ENCODE measurements at regions not wholly inside any gene's neighbourhood (a gene's known extent, or its start where the extent isn't known, plus 50 kb on each side); places are given as distances from the start of the nearest gene placed in this dataset.
"Not testable (repeated sequence)": the region's sequence is repeated elsewhere in the genome, so short reads cannot be mapped to it uniquely, and the experiment has no call there.

DNA sequence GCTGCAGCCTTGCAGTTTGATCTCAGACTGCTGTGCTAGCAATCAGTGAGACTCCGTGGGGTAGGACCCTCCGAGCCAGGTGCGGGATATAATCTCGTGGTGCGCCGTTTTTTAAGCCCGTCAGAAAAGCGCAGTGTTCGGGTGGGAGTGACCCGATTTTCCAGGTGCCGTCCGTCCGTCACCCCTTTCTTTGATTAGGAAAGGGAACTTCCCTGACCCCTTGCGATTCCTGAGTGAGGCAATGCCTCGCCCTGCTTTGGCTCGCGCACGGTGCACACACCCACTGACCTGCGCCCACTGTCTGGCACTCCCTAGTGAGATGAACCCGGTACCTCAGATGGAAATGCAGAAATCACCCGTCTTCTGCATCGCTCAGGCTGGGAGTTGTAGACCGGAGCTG lies 203.2 kb downstream of the SNCAIP start:
- not testable (repeated sequence) for DNase-seq (ENCODE audit: low read depth in 2 of 2)

- no peak for DNase-seq (ENCODE audit: low read depth in 2 of 2)
Measured at GRCh38 chr5:122515709-122516431, 203.8 kb downstream of the SNCAIP start.

- no peak for DNase-seq (ENCODE audit: low read depth in 2 of 2)
Measured at GRCh38 chr5:122516432-122516743, 204.4 kb downstream of the SNCAIP start.

GRCh38 chr5:122517091-122517490 lies 205.1 kb downstream of the SNCAIP start:
- DNase-seq (ENCODE audit: low read depth in 2 of 2): no peak

- DNase-seq (ENCODE audit: low read depth in 2 of 2): no peak
Measured at GRCh38 chr5:122523776-122524175, 211.7 kb downstream of the SNCAIP start.

GRCh38 chr5:122527547-122527946 lies 215.5 kb downstream of the SNCAIP start:
- DNase-seq (ENCODE audit: low read depth in 2 of 2): no peak

DNA sequence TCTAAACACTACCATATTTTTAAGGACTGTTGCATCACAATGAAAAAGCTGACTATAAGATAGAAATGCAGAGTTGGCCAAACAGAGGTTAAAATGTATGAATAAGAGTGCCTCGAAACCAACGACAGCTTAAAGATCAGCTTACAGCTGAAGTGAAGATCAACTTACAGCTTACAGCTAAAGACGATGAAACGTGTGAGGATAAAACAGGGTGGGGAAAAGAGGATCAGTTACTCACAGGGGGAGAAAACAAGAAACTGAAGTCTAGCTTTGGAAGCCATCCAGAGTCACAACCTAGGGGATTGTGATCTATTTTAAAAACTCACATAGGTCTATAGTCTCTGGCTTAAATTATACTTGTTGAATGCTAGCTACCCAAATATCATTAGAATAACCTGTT lies 220.0 kb downstream of the SNCAIP start:
- DNase-seq (ENCODE audit: low read depth in 2 of 2): no peak

DNA sequence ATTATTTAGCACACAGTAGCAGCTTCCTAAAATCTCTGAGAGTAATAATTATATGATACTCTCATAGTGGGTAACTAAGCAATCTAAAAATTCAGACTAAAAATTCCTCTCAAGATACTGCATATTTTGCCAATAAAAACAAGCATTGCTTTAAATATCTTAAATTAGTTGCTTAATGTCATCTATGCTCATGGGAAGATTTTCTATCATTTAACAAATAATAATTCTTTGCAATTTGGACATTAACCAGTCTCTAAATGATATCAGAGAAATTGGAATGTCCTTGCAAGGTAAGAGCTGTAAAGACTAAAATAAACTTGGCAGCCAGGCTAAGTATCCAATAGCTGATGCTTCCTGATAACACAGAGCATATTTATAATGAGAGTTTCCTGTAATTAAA lies 221.8 kb downstream of the SNCAIP start:
- DNase-seq (ENCODE audit: low read depth in 2 of 2): no peak

DNA sequence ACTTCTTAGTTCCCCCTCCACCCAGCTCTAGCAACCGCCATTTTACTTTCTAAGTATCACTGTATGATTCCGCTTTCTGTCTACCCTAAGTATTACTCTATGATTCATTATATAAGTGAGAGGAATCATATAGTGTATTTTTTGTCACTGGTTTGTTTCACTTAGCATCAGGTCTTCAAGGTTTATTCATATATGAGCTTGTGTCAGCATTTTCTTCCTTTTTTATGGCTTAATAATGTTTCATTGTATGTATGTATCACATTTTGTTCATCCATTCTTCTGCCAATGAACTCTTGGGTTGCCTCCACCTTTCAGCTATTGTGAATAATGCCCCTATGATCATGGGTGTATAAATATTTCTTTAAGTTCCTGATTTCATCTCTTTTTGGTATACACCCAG lies 222.8 kb downstream of the SNCAIP start:
- DNase-seq (ENCODE audit: low read depth in 2 of 2): no peak

- DNase-seq (ENCODE audit: low read depth in 2 of 2): no peak
Measured at GRCh38 chr5:122541388-122541787, 229.4 kb downstream of the SNCAIP start.

- no peak for DNase-seq (ENCODE audit: low read depth in 2 of 2)
Measured at GRCh38 chr5:122545986-122546385, 228.9 kb upstream of the SNX2 start.

DNA sequence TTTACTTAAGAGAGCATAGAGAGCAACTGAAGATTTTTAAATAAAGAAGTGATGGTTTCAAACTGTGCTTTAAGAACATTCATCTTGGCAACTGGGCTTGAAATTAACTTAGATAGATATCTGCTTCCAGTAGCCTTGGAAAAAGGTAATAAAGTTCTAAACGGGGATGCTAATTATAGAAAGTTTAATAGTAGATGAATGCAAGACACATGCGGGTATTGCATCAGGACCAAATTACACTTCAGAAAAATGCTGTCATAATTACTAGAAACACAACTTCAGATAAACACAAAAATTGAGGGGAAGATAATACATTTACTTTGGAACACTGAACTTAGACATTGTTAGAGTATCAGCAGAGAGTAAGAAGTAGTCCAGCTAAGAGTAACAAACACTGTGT lies 227.7 kb upstream of the SNX2 start:
- DNase-seq (ENCODE audit: low read depth in 2 of 2): no peak

- DNase-seq (ENCODE audit: low read depth in 2 of 2): no peak
Measured at GRCh38 chr5:122547669-122548068, 227.2 kb upstream of the SNX2 start.

- no peak for DNase-seq (ENCODE audit: low read depth in 2 of 2)
Measured at GRCh38 chr5:122559676-122560075, 215.2 kb upstream of the SNX2 start.

GRCh38 chr5:122561209-122561608 lies 213.7 kb upstream of the SNX2 start:
- no peak for DNase-seq (ENCODE audit: low read depth in 2 of 2)

DNA sequence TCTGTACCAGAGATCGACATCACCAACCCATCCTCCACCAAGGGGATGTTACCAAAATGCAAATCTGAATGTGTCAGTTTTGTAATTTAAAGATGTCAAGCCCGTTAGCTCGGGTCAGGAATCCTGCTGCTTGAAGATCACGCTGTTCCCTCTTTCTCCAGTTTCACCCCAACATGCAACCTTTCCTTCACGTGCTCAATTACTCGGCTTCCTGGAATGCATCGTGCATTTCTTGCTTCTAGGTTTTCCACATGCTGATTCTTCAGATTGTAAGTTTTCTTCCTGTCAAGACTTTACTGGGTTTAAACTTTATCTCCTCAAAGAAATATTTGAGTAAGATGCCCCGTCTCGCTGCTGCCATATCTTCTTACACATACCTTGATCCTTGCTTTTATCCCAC lies 209.5 kb upstream of the SNX2 start:
- no peak for DNase-seq (ENCODE audit: low read depth in 2 of 2)

GRCh38 chr5:122576256-122577016 lies 198.4 kb upstream of the SNX2 start:
- no peak for DNase-seq (ENCODE audit: low read depth in 2 of 2)

- no peak for DNase-seq (ENCODE audit: low read depth in 2 of 2)
Measured at GRCh38 chr5:122581629-122582028, 193.3 kb upstream of the SNX2 start.

DNA sequence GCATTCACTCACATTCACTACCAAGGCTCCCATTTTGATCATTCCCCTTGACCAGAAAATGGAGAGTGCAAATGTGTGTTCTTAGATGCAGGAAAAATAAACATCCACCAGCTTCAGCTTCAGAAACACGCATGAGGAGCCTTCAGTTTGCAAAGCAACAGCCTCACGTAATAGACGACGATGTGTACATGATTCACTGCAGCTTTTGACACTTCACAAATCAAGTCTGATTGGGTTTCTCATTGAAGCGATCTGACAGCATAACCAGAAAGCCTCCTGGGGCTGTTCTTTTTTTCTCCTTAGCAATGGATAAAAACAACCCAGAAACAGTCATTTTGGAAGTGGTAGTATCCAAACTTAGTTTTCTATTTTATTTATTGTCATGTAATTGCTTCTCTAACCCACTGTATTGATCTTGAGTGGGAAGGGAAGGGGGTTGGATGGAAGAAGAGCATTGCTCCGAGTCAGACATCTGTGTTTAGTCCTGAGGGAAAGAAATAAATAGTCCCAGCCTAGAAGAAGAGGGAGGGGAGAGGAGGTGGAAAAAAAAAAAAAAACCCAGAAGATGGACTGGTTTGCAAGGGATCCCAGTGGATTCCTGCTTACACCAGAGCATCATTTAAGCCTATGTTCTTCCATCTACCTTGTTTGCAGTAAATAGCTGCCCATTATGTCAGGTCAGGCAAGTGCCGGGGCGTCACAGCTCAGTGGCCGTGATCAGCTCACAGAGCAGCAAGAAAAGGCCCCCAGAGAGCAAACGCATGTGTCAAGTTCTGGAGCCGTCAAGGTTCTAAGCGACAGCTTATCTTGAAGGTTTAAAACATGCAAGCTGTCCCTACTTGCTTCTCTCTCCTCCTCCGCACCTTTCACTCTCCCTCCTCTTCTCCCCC lies 190.2 kb upstream of the SNX2 start:
- no peak for DNase-seq (ENCODE audit: low read depth in 2 of 2)

- DNase-seq (ENCODE audit: low read depth in 2 of 2): no peak
Measured at GRCh38 chr5:122585371-122585770, 189.5 kb upstream of the SNX2 start.

- no peak for DNase-seq (ENCODE audit: low read depth in 2 of 2)
Measured at GRCh38 chr5:122586351-122586750, 188.5 kb upstream of the SNX2 start.

- no peak for DNase-seq (ENCODE audit: low read depth in 2 of 2)
Measured at GRCh38 chr5:122591828-122592227, 183.1 kb upstream of the SNX2 start.

DNA sequence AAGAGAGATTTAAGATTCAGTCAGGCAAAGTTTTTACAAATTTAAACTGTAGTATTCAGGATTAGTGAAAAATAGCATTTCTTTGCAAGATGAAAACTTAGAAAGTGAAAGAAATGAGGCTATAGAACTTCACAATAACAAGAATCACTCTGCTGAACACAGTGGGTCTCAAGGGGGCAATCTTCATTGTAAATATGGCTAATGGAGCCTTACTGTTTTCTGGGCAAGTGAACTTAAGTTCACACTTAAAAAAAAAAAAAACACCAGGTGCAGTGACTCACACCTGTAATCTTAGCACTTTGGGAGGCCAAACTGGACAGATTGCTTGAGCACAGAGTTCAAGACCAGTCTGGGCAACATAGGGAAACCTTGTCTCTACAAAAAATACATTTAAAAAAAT lies 175.9 kb upstream of the SNX2 start:
- DNase-seq (ENCODE audit: low read depth in 2 of 2): no peak
